Fibroblast of lung (primary cell): ENCODE measurements at regions not wholly inside any gene's neighbourhood (a gene's known extent, or its start where the extent isn't known, plus 50 kb on each side); places are given as distances from the start of the nearest gene placed in this dataset.

Experiments
- CTCF ChIP-seq, 2 donors: IDR thresholded peaks in 1 of 2; conservative IDR thresholded peaks in 1 of 2; 1 replicate in 1 of 2; 2 replicates in 1 of 2; pipeline ENCODE4 v1.5.1; 2011 to 2012; ENCODE audit warnings: low read length in 2 of 2, control low read depth in 1 of 2, inconsistent platforms in 1 of 2, low read depth in 1 of 2, mild to moderate bottlenecking in 1 of 2
- EZH2 ChIP-seq: IDR thresholded peaks from 2 replicates; pipeline ENCODE4 v1.5.1; 2012; ENCODE audit warnings: low read length, control low read depth, mild to moderate bottlenecking; ENCODE audit errors: missing control alignments

GRCh38 chr20:40896814-40897700 lies 131.6 kb upstream of the TOP1 start:
- no peak for TF ChIP-seq CTCF (conservative IDR thresholded peaks at IDR 0.05 in 1 of 2, IDR thresholded peaks at IDR 0.05 in 1 of 2; ENCODE audit: low read depth in 1 of 2, low read length in 2 of 2)
- no peak for TF ChIP-seq EZH2
